Omental fat pad (tissue), 3 donors: ENCODE measurements at regions not wholly inside any gene's neighbourhood (a gene's known extent, or its start where the extent isn't known, plus 50 kb on each side); places are given as distances from the start of the nearest gene placed in this dataset.
"Not testable (repeated sequence)": the region's sequence is repeated elsewhere in the genome, so short reads cannot be mapped to it uniquely, and the experiment has no call there.

Source experiments
- ATAC-seq: fragments of 150-250 bp; one replicate; pipeline ENCODE4 v1.9.1; 2016; ENCODE audit warnings: mild to moderate bottlenecking, moderate library complexity; ENCODE audit not compliant: low FRiP score
- DNase-seq: peaks from one replicate; pipeline ENCODE4 v3.0.0-alpha.2; 2019; ENCODE audit warnings: low spot score
- CTCF ChIP-seq, 3 donors: fragments of 450-650 bp; IDR thresholded peaks; one replicate each; pipeline ENCODE4 v1.5.1; 2016 to 2017; ENCODE audit warnings: antibody characterized with exemption in 3 of 3, mild to moderate bottlenecking in 3 of 3, moderate library complexity in 2 of 3

- no peak for TF ChIP-seq CTCF (IDR thresholded peaks at IDR 0.05)
- no peak for ATAC-seq
- DNase-seq = no peak
Measured at GRCh38 chr11:121368364-121369240, 76.0 kb downstream of the SC5D start.

GRCh38 chr11:121369366-121369765 is 76.8 kb downstream of the SC5D start:
- no peak for TF ChIP-seq CTCF (IDR thresholded peaks at IDR 0.05)
- no peak for DNase-seq
- no peak for ATAC-seq

- ATAC-seq (no peak), DNase-seq (no peak)
- TF ChIP-seq CTCF (IDR thresholded peaks at IDR 0.05) = no peak
Measured at GRCh38 chr11:121372028-121372427, 79.5 kb downstream of the SC5D start.

- ATAC-seq = no peak
- no peak for TF ChIP-seq CTCF (IDR thresholded peaks at IDR 0.05)
Measured at GRCh38 chr11:121372671-121373429, 79.3 kb upstream of the SORL1 start.

GRCh38 chr11:121374286-121374985 is 77.7 kb upstream of the SORL1 start:
- TF ChIP-seq CTCF (IDR thresholded peaks at IDR 0.05) = no peak
- DNase-seq = no peak
- ATAC-seq = no peak

More at GRCh38 chr11:121372671-121373429, 79.3 kb upstream of the SORL1 start:
- no peak for DNase-seq

- ATAC-seq (no peak), DNase-seq (no peak)
- no peak for TF ChIP-seq CTCF (IDR thresholded peaks at IDR 0.05)
Measured at GRCh38 chr11:121376130-121376529, 76.0 kb upstream of the SORL1 start.

- ATAC-seq, DNase-seq: not testable (repeated sequence)
Measured at GRCh38 chr11:121379145-121379810, 72.8 kb upstream of the SORL1 start.
